Right cardiac atrium (tissue), 5 donors: ENCODE measurements at regions not wholly inside any gene's neighbourhood (a gene's known extent, or its start where the extent isn't known, plus 50 kb on each side); places are given as distances from the start of the nearest gene placed in this dataset.

Experiments used
- ATAC-seq, 2 donors: fragments of 200-7000 bp; cut with Tn5 transposase; one replicate each; pipeline versions ENCODE4 v1.8.0 to v1.9.1; 2020; ENCODE audit warnings: moderate library complexity in 2 of 2, mild to moderate bottlenecking in 1 of 2
- DNase-seq, 3 donors: peaks; one replicate each; pipeline ENCODE4 v3.0.0-alpha.2; 2020
- H3K27ac ChIP-seq: one replicate; pipeline ENCODE4 v1.5.1; 2013; ENCODE audit warnings: mild to moderate bottlenecking, low read length, control low read depth, moderate library complexity
- H3K27me3 ChIP-seq: one replicate; pipeline ENCODE4 v1.6.1; 2013; ENCODE audit not compliant: control insufficient read depth, insufficient read depth
- H3K4me1 ChIP-seq: one replicate; pipeline ENCODE4 v1.6.1; 2013; ENCODE audit warnings: low read length; ENCODE audit not compliant: control insufficient read depth, insufficient read depth
- H3K4me3 ChIP-seq: one replicate; pipeline ENCODE4 v1.5.1; 2013; ENCODE audit warnings: low read length, control low read depth
- H3K9me3 ChIP-seq: one replicate; pipeline ENCODE4 v1.6.1; 2013; ENCODE audit warnings: low read length; ENCODE audit not compliant: control insufficient read depth
- WGBS: extraction: QIAGEN DNeasy Blood & Tissue Kit; methylation state at CpG from one replicate; pipeline ENCODE4 v1.1.7; 2013; 5-methylcytosine and 5-hydroxymethylcytosine counted together
- intact Hi-C, 4 donors: fragments of 100-400 bp; cut with DNase I; formaldehyde crosslinking; loops; one replicate each; pipeline versions ENCODE4 v1.11.0 to v1.14.0; 2022 to 2023
- donor health status: healthy with polysubstance abuse.
- donor health status: DM: no; HTN: yes; CAD: no.
- donor health status: DM: no; HTN: no; CAD: no.
- donor health status: DM: no; HTN: yes; CAD: no; lungs with severe emphysema.
- donor health status: DM: yes; HTN: yes; CAD: no.

GRCh38 chr13:57988276-57988675, 356.7 kb downstream of the PCDH17 start:
- ATAC-seq: no peak
- no peaks in the 10 kb centered on the region for H3K9me3 ChIP-seq
- whole genome bisulfite sequencing: 95% methylated on average over 2 of the region's 2 CpGs
- intact Hi-C loops: no loop called here
- H3K27me3 ChIP-seq: no peaks in the 10 kb centered on the region
- H3K4me3 ChIP-seq: no peak overlapping the region
- H3K4me1 ChIP-seq: no peaks in the 10 kb centered on the region
- no peak overlapping the region for H3K27ac ChIP-seq
- DNase-seq: no peak

- ATAC-seq (no peak), DNase-seq (no peak)
- Histone ChIP-seq H3K27ac (no peak overlapping the region), H3K4me3 (no peak overlapping the region), H3K9me3 (no peaks in the 10 kb centered on the region), H3K27me3 (no peaks in the 10 kb centered on the region), H3K4me1 (no peaks in the 10 kb centered on the region)
- 79% methylated on average over 5 of the region's 5 CpGs for WGBS
- intact Hi-C loops: no loop called here
These were observed 359.5 kb downstream of the PCDH17 start for GRCh38 chr13:57991041-57991440.

GRCh38 chr13:57992416-57992815, 360.9 kb downstream of the PCDH17 start:
- no peak for DNase-seq
- H3K27me3 ChIP-seq: no peaks in the 10 kb centered on the region

GRCh38 chr13:57996717-57997116, 365.2 kb downstream of the PCDH17 start:
- no peak overlapping the region for H3K27ac ChIP-seq
- DNase-seq: no peak
- no peaks in the 10 kb centered on the region for H3K9me3 ChIP-seq
- intact Hi-C loops: no loop called here
- WGBS: 77% methylated on average over 1 of the region's 1 CpG
- no peak overlapping the region for H3K4me3 ChIP-seq
- ATAC-seq: no peak
- H3K27me3 ChIP-seq: no peaks in the 10 kb centered on the region
- H3K4me1 ChIP-seq: no peaks in the 10 kb centered on the region

More at GRCh38 chr13:57992416-57992815, 360.9 kb downstream of the PCDH17 start:
- Histone ChIP-seq H3K27ac (no peak overlapping the region), H3K9me3 (no peaks in the 10 kb centered on the region), H3K4me3 (no peak overlapping the region), H3K4me1 (no peaks in the 10 kb centered on the region)
- no peak for ATAC-seq
- 42% methylated on average over 1 of the region's 1 CpG for WGBS
- intact Hi-C loops: no loop called here

GRCh38 chr13:58004751-58005150, 373.2 kb downstream of the PCDH17 start:
- WGBS: 61% methylated on average over 4 of the region's 4 CpGs
- H3K4me1 ChIP-seq: no peaks in the 10 kb centered on the region
- DNase-seq (no peak), ATAC-seq (no peak)
- no peak overlapping the region for H3K27ac ChIP-seq
- no peak overlapping the region for H3K4me3 ChIP-seq
- H3K9me3 ChIP-seq: no peaks in the 10 kb centered on the region
- intact Hi-C loops: no loop called here
- no peaks in the 10 kb centered on the region for H3K27me3 ChIP-seq

GRCh38 chr13:58018020-58018419, 386.5 kb downstream of the PCDH17 start:
- peak in 1 of 3 donors; percentile 14 for DNase-seq
- Histone ChIP-seq H3K4me1 (no peaks in the 10 kb centered on the region), H3K27me3 (no peaks in the 10 kb centered on the region), H3K27ac (no peak overlapping the region), H3K4me3 (no peak overlapping the region), H3K9me3 (no peaks in the 10 kb centered on the region)
- intact Hi-C loops: no loop called here
- 93% methylated on average over 4 of the region's 4 CpGs for WGBS
- ATAC-seq: no peak

- Histone ChIP-seq H3K4me1 (no peaks in the 10 kb centered on the region), H3K4me3 (no peak overlapping the region), H3K27me3 (no peaks in the 10 kb centered on the region), H3K9me3 (no peaks in the 10 kb centered on the region), H3K27ac (no peak overlapping the region)
- intact Hi-C loops: no loop called here
- WGBS: 55% methylated on average over 1 of the region's 1 CpG
- no peak for DNase-seq
- peak in 1 of 2 donors; percentile 48 for ATAC-seq
These were observed 387.3 kb downstream of the PCDH17 start for GRCh38 chr13:58018865-58019264.

GRCh38 chr13:58024103-58024502, 392.6 kb downstream of the PCDH17 start:
- H3K4me3 ChIP-seq: no peak overlapping the region
- H3K4me1 ChIP-seq: no peaks in the 10 kb centered on the region
- ATAC-seq: no peak
- WGBS: 94% methylated on average over 7 of the region's 7 CpGs
- no peaks in the 10 kb centered on the region for H3K9me3 ChIP-seq
- H3K27me3 ChIP-seq: no peaks in the 10 kb centered on the region
- no peak for DNase-seq
- intact Hi-C loops: no loop called here
- H3K27ac ChIP-seq: no peak overlapping the region

GRCh38 chr13:58025821-58026220, 394.3 kb downstream of the PCDH17 start:
- ATAC-seq: no peak
- intact Hi-C loops: no loop called here
- 33% methylated on average over 1 of the region's 1 CpG for WGBS
- Histone ChIP-seq H3K9me3 (no peaks in the 10 kb centered on the region), H3K4me1 (no peaks in the 10 kb centered on the region), H3K27ac (no peak overlapping the region), H3K27me3 (no peaks in the 10 kb centered on the region), H3K4me3 (no peak overlapping the region)
- no peak for DNase-seq

GRCh38 chr13:58032676-58033460, 401.3 kb downstream of the PCDH17 start:
- no peak for ATAC-seq
- DNase-seq: no peak
- Histone ChIP-seq H3K9me3 (no peaks in the 10 kb centered on the region), H3K27ac (no peak overlapping the region), H3K4me1 (no peaks in the 10 kb centered on the region), H3K4me3 (no peak overlapping the region), H3K27me3 (no peaks in the 10 kb centered on the region)
- intact Hi-C loops: no loop called here
- WGBS: 59% methylated on average over 2 of the region's 2 CpGs

- no peaks in the 10 kb centered on the region for H3K27me3 ChIP-seq
- H3K9me3 ChIP-seq: no peaks in the 10 kb centered on the region
- H3K4me1 ChIP-seq: no peaks in the 10 kb centered on the region
- WGBS: 88% methylated on average over 2 of the region's 2 CpGs
- H3K4me3 ChIP-seq: no peak overlapping the region
- H3K27ac ChIP-seq: no peak overlapping the region
- no peak for DNase-seq
- no peak for ATAC-seq
- intact Hi-C loops: no loop called here
These were observed 412.4 kb downstream of the PCDH17 start for GRCh38 chr13:58043971-58044370.

GRCh38 chr13:58048670-58049069, 417.1 kb downstream of the PCDH17 start:
- no peak for DNase-seq
- Histone ChIP-seq H3K4me1 (no peaks in the 10 kb centered on the region), H3K9me3 (no peaks in the 10 kb centered on the region), H3K27ac (no peak overlapping the region), H3K4me3 (no peak overlapping the region), H3K27me3 (no peaks in the 10 kb centered on the region)
- ATAC-seq: no peak
- intact Hi-C loops: no loop called here
- WGBS: 91% methylated on average over 1 of the region's 1 CpG
